PFSK-1 (cell line): ENCODE measurements at regions not wholly inside any gene's neighbourhood (a gene's known extent, or its start where the extent isn't known, plus 50 kb on each side); places are given as distances from the start of the nearest gene placed in this dataset.

Experiments used
- FOXP2 ChIP-seq: optimal IDR thresholded peaks from 2 replicates; pipeline ENCODE3; 2011; ENCODE audit warnings: borderline replicate concordance, control low read depth, inconsistent platforms; ENCODE audit not compliant: insufficient read depth; ENCODE audit errors: extremely low read length, extremely low read depth
- POLR2AphosphoS5 ChIP-seq: IDR thresholded peaks from 2 replicates; pipeline ENCODE4 v1.6.1; 2012; ENCODE audit warnings: low read depth, mild to moderate bottlenecking, control low read depth, low read length, moderate library complexity
- REST ChIP-seq, 2 experiments: IDR thresholded peaks; 2 replicates each; pipeline versions ENCODE4 v1.6.1 to v1.8.0; 2011 to 2012; ENCODE audit warnings: low read depth in 2 of 2, low read length in 2 of 2, control low read depth in 1 of 2, inconsistent platforms in 1 of 2, mild to moderate bottlenecking in 1 of 2, moderate library complexity in 1 of 2; ENCODE audit not compliant: insufficient read depth in 1 of 2
- SIN3A ChIP-seq: IDR thresholded peaks from 2 replicates; pipeline ENCODE4 v1.6.1; 2012; ENCODE audit warnings: mild to moderate bottlenecking, low read length, moderate library complexity, borderline replicate concordance; ENCODE audit not compliant: insufficient read depth
- TAF1 ChIP-seq: IDR thresholded peaks from 2 replicates; pipeline ENCODE4 v1.6.1; 2012; ENCODE audit warnings: low read length, control low read depth, borderline replicate concordance; ENCODE audit not compliant: insufficient read depth

- TF ChIP-seq REST (IDR thresholded peaks at IDR 0.05; ENCODE audit: insufficient read depth in 1 of 2, low read depth in 2 of 2, low read length in 2 of 2) (no peak), FOXP2 (no peak), SIN3A (no peak), TAF1 (no peak), POLR2AphosphoS5 (no peak)
Observed at GRCh38 chr2:235224410-235224809, 269.4 kb upstream of the AGAP1 start.

- TF ChIP-seq SIN3A (no peak), POLR2AphosphoS5 (no peak), FOXP2 (no peak), REST (IDR thresholded peaks at IDR 0.05; ENCODE audit: insufficient read depth in 1 of 2, low read depth in 2 of 2, low read length in 2 of 2) (no peak)
Observed at GRCh38 chr2:235225261-235225660, 268.6 kb upstream of the AGAP1 start.

- TF ChIP-seq REST (IDR thresholded peaks at IDR 0.05; ENCODE audit: insufficient read depth in 1 of 2, low read depth in 2 of 2, low read length in 2 of 2) (no peak), SIN3A (no peak), TAF1 (no peak), POLR2AphosphoS5 (no peak), FOXP2 (no peak)
Observed at GRCh38 chr2:235227590-235227989, 266.3 kb upstream of the AGAP1 start.

GRCh38 chr2:235229236-235229635 is 264.6 kb upstream of the AGAP1 start:
- TF ChIP-seq FOXP2 (no peak), REST (IDR thresholded peaks at IDR 0.05; ENCODE audit: insufficient read depth in 1 of 2, low read depth in 2 of 2, low read length in 2 of 2) (no peak), TAF1 (no peak), SIN3A (no peak), POLR2AphosphoS5 (no peak)
